Endothelial cell of umbilical vein (primary cell): ENCODE measurements at regions not wholly inside any gene's neighbourhood (a gene's known extent, or its start where the extent isn't known, plus 50 kb on each side); places are given as distances from the start of the nearest gene placed in this dataset.

Experiments
- BruUV-seq: library from RNA; stranded (reverse); fragments of 400-500 nt; replicated peaks from 2 replicates; lab custom pipeline; 2021; lab: Mats Ljungman, UMichigan
- CTCF ChIA-PET: fragments of 300-600, 350-600 bp; sonication (Branson Sonifier 250); formaldehyde crosslinking; loops from one replicate; lab custom pipeline; 2021; ENCODE audit warnings: antibody characterized with exemption, inconsistent platforms; lab: Charles Lee
- POLR2A ChIA-PET: fragments of 300-600, 350-600 bp; sonication (Branson Sonifier 250); formaldehyde crosslinking; loops from one replicate; lab custom pipeline; 2021; ENCODE audit warnings: antibody characterized with exemption, inconsistent platforms; lab: Charles Lee
- DNase-seq: peaks from one replicate; pipeline ENCODE4 v3.0.0-alpha.2; 2011; ENCODE audit warnings: low read depth, low spot score
- FAIRE-seq: peaks from 2 replicates; lab custom pipeline; 2011; peaks lifted over from hg19 to GRCh38; lab: Jason Lieb, UNC
- H2AFZ ChIP-seq: 2 replicates; pipeline ENCODE4 v1.6.0; 2012; ENCODE audit warnings: low read depth, low read length, control low read depth, inconsistent platforms
- H3K27ac ChIP-seq: 2 replicates; pipeline ENCODE4 v1.5.1; 2011; ENCODE audit warnings: low read depth, mild to moderate bottlenecking, control low read depth, low read length, moderate library complexity; ENCODE audit not compliant: insufficient read depth
- H3K27me3 ChIP-seq, 2 experiments: 2 replicates each; pipeline versions ENCODE4 v1.6.0 to v1.6.1; 2011; ENCODE audit warnings: low read length in 2 of 2, mixed read lengths in 1 of 2; ENCODE audit not compliant: control insufficient read depth in 2 of 2, insufficient read depth in 2 of 2
- H3K36me3 ChIP-seq, 2 experiments: 2 replicates in 1 of 2; 3 replicates in 1 of 2; pipeline ENCODE4 v1.5.1; 2011; ENCODE audit warnings: low read length in 2 of 2, mild to moderate bottlenecking in 1 of 2, moderate library complexity in 1 of 2; ENCODE audit not compliant: control insufficient read depth in 2 of 2, insufficient read depth in 2 of 2; ENCODE audit errors: extremely low read depth in 1 of 2
- H3K4me1 ChIP-seq: 3 replicates; pipeline ENCODE4 v1.5.1; 2011; ENCODE audit warnings: mild to moderate bottlenecking, low read length; ENCODE audit not compliant: control insufficient read depth, insufficient read depth; ENCODE audit errors: extremely low read depth
- H3K4me2 ChIP-seq: 2 replicates; pipeline ENCODE4 v1.6.1; 2011; ENCODE audit warnings: low read length, control low read depth, mixed read lengths; ENCODE audit not compliant: insufficient read depth
- H3K4me3 ChIP-seq, 3 experiments: fragments of 200-600 bp in 1 of 3; sonication (generic), shearing (Covaris generic) in 1 of 3; replicated peaks in 1 of 3; 2 replicates each; pipeline ENCODE4 v1.5.1; 2011 to 2016; ENCODE audit warnings: control low read depth in 3 of 3, low read length in 3 of 3, mild to moderate bottlenecking in 2 of 3, inconsistent platforms in 1 of 3, low read depth in 1 of 3, moderate library complexity in 1 of 3; ENCODE audit not compliant: insufficient read depth in 1 of 3
- H3K79me2 ChIP-seq: 2 replicates; pipeline ENCODE4 v1.6.0; 2012; ENCODE audit warnings: low read length, inconsistent platforms; ENCODE audit not compliant: control insufficient read depth, insufficient read depth
- H3K9ac ChIP-seq: replicated peaks from 2 replicates; pipeline ENCODE3; 2011; ENCODE audit warnings: low read length, control low read depth; ENCODE audit not compliant: insufficient read depth; ENCODE audit errors: extremely low read depth
- H3K9me1 ChIP-seq: replicated peaks from 3 replicates; pipeline ENCODE4 v1.6.0; 2011; ENCODE audit warnings: mild to moderate bottlenecking, low read length; ENCODE audit not compliant: control insufficient read depth, insufficient read depth; ENCODE audit errors: extremely low read depth
- H3K9me3 ChIP-seq: replicated peaks from 2 replicates; pipeline ENCODE4 v1.5.1; 2012; ENCODE audit warnings: low read length, inconsistent platforms; ENCODE audit not compliant: control insufficient read depth, insufficient read depth
- H4K20me1 ChIP-seq: replicated peaks from 2 replicates; pipeline ENCODE3; 2011; ENCODE audit warnings: mild to moderate bottlenecking, low read length; ENCODE audit not compliant: control insufficient read depth, insufficient read depth; ENCODE audit errors: extremely low read depth
- EZH2 ChIP-seq: IDR thresholded peaks from 2 replicates; pipeline ENCODE4 v1.6.1; 2012; ENCODE audit warnings: borderline replicate concordance, low read depth, mild to moderate bottlenecking, moderate library complexity, low read length, inconsistent platforms; ENCODE audit not compliant: severe bottlenecking
- FOS ChIP-seq: IDR thresholded peaks from 2 replicates; pipeline ENCODE4 v1.6.1; 2011; ENCODE audit warnings: mild to moderate bottlenecking, low read length, moderate library complexity, borderline replicate concordance; ENCODE audit not compliant: insufficient read depth
- GATA2 ChIP-seq: IDR thresholded peaks from 2 replicates; pipeline ENCODE4 v1.7.0; 2011; ENCODE audit warnings: low read depth, mild to moderate bottlenecking, moderate library complexity, mixed read lengths, low read length; ENCODE audit not compliant: insufficient read length, insufficient read depth
- JUN ChIP-seq: IDR thresholded peaks from 2 replicates; pipeline ENCODE4 v1.6.1; 2011; ENCODE audit warnings: borderline replicate concordance, low read depth; ENCODE audit not compliant: insufficient read length, insufficient read depth
- MYC ChIP-seq: IDR thresholded peaks from one replicate; pipeline ENCODE4 v1.6.1; 2011; ENCODE audit warnings: mild to moderate bottlenecking, low read depth, low read length
- POLR2A ChIP-seq: IDR thresholded peaks from 2 replicates; pipeline ENCODE4 v1.6.1; 2012; ENCODE audit warnings: low read depth, mild to moderate bottlenecking, control low read depth, low read length
- POLR2AphosphoS5 ChIP-seq: IDR thresholded peaks from 2 replicates; pipeline ENCODE4 v1.6.1; 2012; ENCODE audit warnings: low read depth, mild to moderate bottlenecking, control low read depth, low read length, moderate library complexity; ENCODE audit not compliant: insufficient read depth
- dilution Hi-C: fragments of 300-500 bp; cut with MboI; formaldehyde crosslinking; loops from one replicate; pipeline ENCODE4 v1.15.0; 2019; ENCODE audit warnings: low sequenced_read_pairs; ENCODE audit not compliant: extremely low pct_ligation_motif_present
- intact Hi-C: fragments of 100-400 bp; cut with micrococcal nuclease; formaldehyde crosslinking; loops from one replicate; pipeline ENCODE4 v1.10.0; 2022
- TF ChIP-seq, protein P1 (sequence below): IDR thresholded peaks from 2 replicates; pipeline ENCODE4 v1.6.1; 2011; ENCODE audit not compliant: insufficient read depth, insufficient read length
- TF ChIP-seq, protein P2 (sequence below), 2 donors: IDR thresholded peaks; 1 replicate in 1 of 2; 2 replicates in 1 of 2; pipeline ENCODE4 v1.5.1; 2011; ENCODE audit warnings: low read length in 2 of 2, mild to moderate bottlenecking in 2 of 2, moderate library complexity in 2 of 2, control low read depth in 1 of 2, inconsistent platforms in 1 of 2, low read depth in 1 of 2; ENCODE audit not compliant: insufficient read depth in 1 of 2; ENCODE audit errors: extremely low read depth in 1 of 2

DNA sequence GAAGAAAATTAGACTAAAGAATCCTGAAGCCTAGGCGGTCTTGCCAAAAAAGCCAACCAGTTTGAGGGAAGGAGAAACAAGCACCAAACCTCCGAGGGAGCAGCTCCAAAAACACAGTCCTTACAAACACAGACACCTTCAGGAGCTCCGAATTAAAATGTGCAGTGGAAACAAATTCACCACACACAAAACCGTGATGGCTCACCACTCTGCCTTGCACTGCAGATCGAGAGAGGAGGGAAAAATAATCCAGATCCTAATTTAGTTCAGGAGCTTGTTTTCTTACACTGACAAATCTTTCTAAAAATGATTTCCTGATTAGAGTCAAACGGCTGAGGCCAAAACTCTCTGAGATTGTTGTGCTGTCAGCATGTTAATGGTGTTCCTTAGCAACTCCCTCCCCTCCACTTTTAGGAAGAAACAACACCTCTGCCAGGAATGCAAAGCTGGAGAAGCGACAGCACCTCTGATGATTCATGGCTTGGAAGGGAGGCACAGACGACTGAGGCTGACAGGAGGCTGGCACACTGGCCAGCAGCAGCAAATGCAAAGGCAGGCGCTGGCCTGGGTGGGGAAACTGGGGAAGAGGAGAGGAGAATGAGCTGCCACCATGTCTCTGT, 249.4 kb upstream of the KLHL29 start:
- ChIA-PET POLR2A (no interaction called here), CTCF (no interaction called here)
- Histone ChIP-seq H2AFZ (no peak overlapping the region), H3K79me2 (no peaks in the 10 kb centered on the region), H3K27ac (no peak overlapping the region), H3K9ac (no peak overlapping the region), H3K9me1 (no peaks in the 10 kb centered on the region), H3K9me3 (peaks cover 7% of the 10 kb centered on the region), H3K4me2 (no peak overlapping the region), H4K20me1 (no peaks in the 10 kb centered on the region), H3K27me3 (no peaks in the 10 kb centered on the region), H3K36me3 (no peaks in the 10 kb centered on the region), H3K4me3 (no peak overlapping the region), H3K4me1 (no peaks in the 10 kb centered on the region)
- DNase-seq (no peak), FAIRE-seq (no peak)
- dilution Hi-C loops = no loop called here
- no TSS peak for BruUV-seq
- intact Hi-C loops = no loop called here
- no peak for TF ChIP-seq FOS
- TF ChIP-seq EZH2 = no peak
- no peak for TF ChIP-seq GATA2
- TF ChIP-seq, protein P1, sequence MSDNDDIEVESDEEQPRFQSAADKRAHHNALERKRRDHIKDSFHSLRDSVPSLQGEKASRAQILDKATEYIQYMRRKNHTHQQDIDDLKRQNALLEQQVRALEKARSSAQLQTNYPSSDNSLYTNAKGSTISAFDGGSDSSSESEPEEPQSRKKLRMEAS = no peak
- TF ChIP-seq MYC = no peak
- no peak for TF ChIP-seq POLR2A
- TF ChIP-seq, protein P2, sequence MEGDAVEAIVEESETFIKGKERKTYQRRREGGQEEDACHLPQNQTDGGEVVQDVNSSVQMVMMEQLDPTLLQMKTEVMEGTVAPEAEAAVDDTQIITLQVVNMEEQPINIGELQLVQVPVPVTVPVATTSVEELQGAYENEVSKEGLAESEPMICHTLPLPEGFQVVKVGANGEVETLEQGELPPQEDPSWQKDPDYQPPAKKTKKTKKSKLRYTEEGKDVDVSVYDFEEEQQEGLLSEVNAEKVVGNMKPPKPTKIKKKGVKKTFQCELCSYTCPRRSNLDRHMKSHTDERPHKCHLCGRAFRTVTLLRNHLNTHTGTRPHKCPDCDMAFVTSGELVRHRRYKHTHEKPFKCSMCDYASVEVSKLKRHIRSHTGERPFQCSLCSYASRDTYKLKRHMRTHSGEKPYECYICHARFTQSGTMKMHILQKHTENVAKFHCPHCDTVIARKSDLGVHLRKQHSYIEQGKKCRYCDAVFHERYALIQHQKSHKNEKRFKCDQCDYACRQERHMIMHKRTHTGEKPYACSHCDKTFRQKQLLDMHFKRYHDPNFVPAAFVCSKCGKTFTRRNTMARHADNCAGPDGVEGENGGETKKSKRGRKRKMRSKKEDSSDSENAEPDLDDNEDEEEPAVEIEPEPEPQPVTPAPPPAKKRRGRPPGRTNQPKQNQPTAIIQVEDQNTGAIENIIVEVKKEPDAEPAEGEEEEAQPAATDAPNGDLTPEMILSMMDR (IDR thresholded peaks at IDR 0.05; ENCODE audit: extremely low read depth in 1 of 2, insufficient read depth in 1 of 2, low read depth in 1 of 2, low read length in 2 of 2) = no peak
- TF ChIP-seq POLR2AphosphoS5 = no peak
- no peak for TF ChIP-seq JUN
